ENCODE measurements at regions not wholly inside any gene's neighbourhood (a gene's known extent, or its start where the extent isn't known, plus 50 kb on each side); places are given as distances from the start of the nearest gene placed in this dataset.

- H3K27me3 ChIP-seq, result no peaks in the 10 kb centered on the region
- H3K9me3 ChIP-seq, result no peaks in the 10 kb centered on the region
- H3K27ac ChIP-seq, result no peak overlapping the region
- no peak for TF ChIP-seq CTCF (IDR thresholded peaks at IDR 0.05)
- TF ChIP-seq POLR2A (IDR thresholded peaks at IDR 0.05), result no peak
- intact Hi-C loops (cut with DNase I; ENCODE audit: low total_unique reads), result no loop called here
- no peaks in the 10 kb centered on the region for H3K36me3 ChIP-seq
- H3K4me3 ChIP-seq, result no peak overlapping the region
- no peaks in the 10 kb centered on the region for H3K4me1 ChIP-seq
- no peak for DNase-seq
Observed at GRCh38 chr9:79003514-79003913, 568.3 kb upstream of the TLE4 start.

DNA sequence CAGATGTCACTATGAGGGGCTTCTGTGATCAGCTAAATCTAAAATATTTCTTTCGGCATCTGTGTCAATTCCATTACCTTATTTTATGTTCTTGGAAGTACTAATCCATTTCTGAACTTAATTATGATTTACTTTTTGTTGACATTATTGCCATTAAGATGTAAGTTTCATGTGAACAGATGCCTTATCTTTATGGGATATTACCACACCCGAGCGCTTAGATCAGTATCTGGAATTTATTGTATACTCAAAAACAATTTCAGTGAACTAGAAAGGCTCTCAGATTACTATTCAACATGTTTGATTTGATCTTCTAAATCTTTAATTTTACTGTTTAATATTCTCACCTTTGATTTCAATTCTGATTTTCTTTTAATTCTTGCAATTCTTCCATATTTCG is 567.7 kb upstream of the TLE4 start:
- intact Hi-C loops (cut with DNase I; ENCODE audit: low total_unique reads), result no loop called here
- Histone ChIP-seq H3K36me3 (no peaks in the 10 kb centered on the region), H3K27ac (no peak overlapping the region), H3K4me1 (no peaks in the 10 kb centered on the region), H3K4me3 (no peak overlapping the region), H3K27me3 (no peaks in the 10 kb centered on the region), H3K9me3 (no peaks in the 10 kb centered on the region)
- no peak for DNase-seq
- TF ChIP-seq POLR2A (IDR thresholded peaks at IDR 0.05) (no peak), CTCF (IDR thresholded peaks at IDR 0.05) (no peak)

DNA sequence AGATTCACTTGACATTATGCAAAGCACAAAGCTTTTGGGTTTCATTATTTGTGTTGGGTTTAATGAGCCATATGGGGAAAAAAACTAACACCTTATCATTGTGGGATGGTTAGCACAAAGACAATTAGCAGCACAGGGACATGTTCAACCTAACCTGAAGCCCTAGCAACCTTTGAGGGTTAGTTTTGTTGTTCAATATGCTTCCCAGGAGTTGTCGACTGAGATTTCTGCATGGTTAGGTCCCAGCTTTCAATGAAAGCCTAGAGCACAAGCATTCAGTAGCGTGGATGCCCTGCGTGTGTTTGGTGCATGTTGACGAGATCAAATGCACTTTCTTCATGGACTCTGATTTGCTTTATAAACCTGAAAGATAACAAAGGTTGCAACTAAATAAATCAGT is 565.2 kb upstream of the TLE4 start:
- H3K27me3 ChIP-seq, result no peaks in the 10 kb centered on the region
- TF ChIP-seq POLR2A (IDR thresholded peaks at IDR 0.05) (no peak), CTCF (IDR thresholded peaks at IDR 0.05) (no peak)
- H3K9me3 ChIP-seq, result no peaks in the 10 kb centered on the region
- intact Hi-C loops (cut with DNase I; ENCODE audit: low total_unique reads), result no loop called here
- H3K4me3 ChIP-seq, result no peak overlapping the region
- H3K4me1 ChIP-seq, result no peaks in the 10 kb centered on the region
- H3K36me3 ChIP-seq, result no peaks in the 10 kb centered on the region
- no peak overlapping the region for H3K27ac ChIP-seq
- DNase-seq, result no peak

DNA sequence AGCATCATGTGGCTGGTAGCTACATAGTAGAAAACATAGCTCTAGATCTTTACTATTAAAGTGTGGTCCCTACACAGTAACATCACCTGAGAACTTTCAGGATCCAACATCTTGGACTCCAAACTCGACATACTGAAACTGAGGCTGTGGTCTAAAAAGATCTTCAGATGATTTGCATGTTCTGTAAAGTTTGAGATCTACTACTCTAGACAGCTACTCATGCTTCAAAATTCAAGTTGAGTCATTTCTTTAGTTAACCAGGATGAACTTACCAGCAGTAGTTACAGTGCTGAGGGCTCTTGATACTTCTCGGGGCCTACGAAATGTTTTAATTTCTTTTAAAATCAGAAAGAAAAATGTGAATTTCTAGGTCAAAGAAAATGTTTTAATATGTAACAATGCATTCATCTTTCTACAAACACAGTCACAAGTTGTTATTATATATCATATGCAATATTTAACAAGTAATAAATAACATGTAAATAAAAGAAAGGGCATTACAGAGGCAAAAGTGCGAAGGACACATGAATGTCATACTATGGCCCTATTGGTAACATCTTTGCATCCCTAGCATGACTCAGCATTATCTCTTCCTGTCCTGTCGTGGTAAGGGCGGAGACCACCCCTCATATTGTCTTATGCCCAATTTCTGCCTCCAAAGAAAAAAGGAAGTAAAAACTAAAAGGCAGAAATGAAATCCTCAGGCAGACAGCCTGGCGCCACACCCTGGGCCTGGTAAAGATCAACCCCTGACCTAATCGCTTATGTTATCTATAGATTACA is 563.9 kb upstream of the TLE4 start:
- Histone ChIP-seq H3K4me1 (no peaks in the 10 kb centered on the region), H3K4me3 (no peak overlapping the region), H3K27ac (no peak overlapping the region), H3K36me3 (no peaks in the 10 kb centered on the region), H3K27me3 (no peaks in the 10 kb centered on the region), H3K9me3 (no peaks in the 10 kb centered on the region)
- DNase-seq, result no peak
- TF ChIP-seq CTCF (IDR thresholded peaks at IDR 0.05), result no peak
- no peak for TF ChIP-seq POLR2A (IDR thresholded peaks at IDR 0.05)
- intact Hi-C loops (cut with DNase I; ENCODE audit: low total_unique reads), result no loop called here

- no peak for DNase-seq
- TF ChIP-seq CTCF (IDR thresholded peaks at IDR 0.05) (no peak), POLR2A (IDR thresholded peaks at IDR 0.05) (no peak)
- no peak overlapping the region for H3K4me3 ChIP-seq
- intact Hi-C loops (cut with DNase I; ENCODE audit: low total_unique reads), result no loop called here
- H3K9me3 ChIP-seq, result no peaks in the 10 kb centered on the region
- no peak overlapping the region for H3K27ac ChIP-seq
- H3K36me3 ChIP-seq, result no peaks in the 10 kb centered on the region
- no peaks in the 10 kb centered on the region for H3K4me1 ChIP-seq
- no peaks in the 10 kb centered on the region for H3K27me3 ChIP-seq
Observed at GRCh38 chr9:79008916-79009315, 562.8 kb upstream of the TLE4 start.

All from uterus (tissue), 3 donors.